Right ventricle myocardium inferior (tissue), 1 donor: ENCODE measurements at regions not wholly inside any gene's neighbourhood (a gene's known extent, or its start where the extent isn't known, plus 50 kb on each side); places are given as distances from the start of the nearest gene placed in this dataset.
A peak's percentile ranks its signal among the peaks of the same experiment; 100 is the strongest.
"Not testable (repeated sequence)": the region's sequence is repeated elsewhere in the genome, so short reads cannot be mapped to it uniquely, and the experiment has no call there.

ENCODE experiments used
- ATAC-seq: fragments of 200-7000 bp; cut with Tn5 transposase; one replicate; pipeline ENCODE4 v1.9.1; 2020; ENCODE audit warnings: mild to moderate bottlenecking, moderate library complexity
- DNase-seq: peaks from one replicate; pipeline ENCODE4 v3.0.0; 2021; ENCODE audit errors: missing footprints
- intact Hi-C: fragments of 100-400 bp; cut with DNase I; formaldehyde crosslinking; loops from one replicate; pipeline ENCODE4 v1.11.0; 2022
- donor health status: DM: no; HTN: yes; CAD: no; lungs with severe emphysema.

- DNase-seq: no peak
- no peak for ATAC-seq
- intact Hi-C loops: no loop called here
Observed at GRCh38 chr6:131414956-131415355, 158.1 kb upstream of the ARG1 start.

DNA sequence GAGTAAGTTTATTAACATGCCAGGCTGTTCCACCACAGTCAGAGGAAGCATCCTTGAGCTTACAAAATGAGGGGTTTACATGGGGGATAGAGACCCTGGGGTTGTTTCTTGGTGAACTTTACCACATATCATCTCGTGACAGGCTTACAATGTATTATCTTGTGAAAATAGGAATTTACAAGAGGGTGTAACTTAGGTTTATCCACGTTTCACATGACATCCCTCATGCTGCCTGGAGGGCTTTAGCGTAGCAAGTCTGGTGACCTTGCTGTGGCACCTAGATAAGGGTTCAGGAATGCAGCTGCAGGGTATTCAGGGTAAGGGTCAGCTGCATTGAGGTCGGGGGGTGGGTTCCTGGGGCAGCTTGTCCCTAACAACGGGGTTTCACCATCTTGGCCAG lies 154.6 kb upstream of the ARG1 start:
- ATAC-seq (no peak), DNase-seq (no peak)
- intact Hi-C loops: no loop called here

- intact Hi-C loops: no loop called here
- ATAC-seq (no peak), DNase-seq (no peak)
Observed at GRCh38 chr6:131419702-131420101, 153.3 kb upstream of the ARG1 start.

DNA sequence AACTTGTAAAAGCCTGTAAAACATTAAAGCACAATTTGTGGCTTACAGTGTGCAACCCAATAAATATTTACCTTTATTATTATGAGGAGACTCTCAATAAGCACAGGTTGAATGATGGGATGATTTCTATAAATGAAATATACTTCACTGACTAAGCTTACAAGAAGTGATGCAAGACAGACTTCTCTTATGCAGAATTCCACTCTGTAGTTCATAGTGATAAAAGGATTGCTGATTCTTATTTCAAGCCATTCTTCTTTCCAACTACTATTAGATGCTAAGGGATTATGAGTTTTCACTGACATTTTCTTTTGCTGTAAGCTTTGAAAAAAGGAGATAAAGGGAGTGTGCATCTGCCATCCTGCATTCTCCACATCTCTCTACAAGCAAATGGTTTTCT lies 149.0 kb upstream of the ARG1 start:
- intact Hi-C loops: no loop called here
- DNase-seq (no peak), ATAC-seq (no peak)

DNA sequence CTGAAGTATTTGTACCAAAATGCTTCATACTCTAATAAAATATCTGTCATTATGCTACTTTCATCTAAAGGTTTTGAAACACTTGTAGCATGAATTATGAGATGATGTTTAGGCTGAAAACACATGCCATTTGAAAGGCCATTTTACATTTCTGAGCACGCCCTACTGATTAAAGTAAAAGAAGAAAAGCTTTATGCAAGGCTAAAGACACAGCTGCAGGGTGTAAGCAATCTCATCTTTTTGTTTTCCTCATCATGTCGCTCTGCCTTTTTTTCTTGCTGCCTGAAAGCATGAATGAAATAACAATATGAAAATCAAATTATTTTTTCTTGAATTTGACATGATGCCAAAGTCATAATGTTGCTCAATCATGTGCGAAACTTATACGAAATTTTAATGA lies 148.6 kb upstream of the ARG1 start:
- ATAC-seq (no peak), DNase-seq (no peak)
- intact Hi-C loops: no loop called here

GRCh38 chr6:131427434-131428058 lies 145.5 kb upstream of the ARG1 start:
- intact Hi-C loops: no loop called here
- no peak for ATAC-seq

DNA sequence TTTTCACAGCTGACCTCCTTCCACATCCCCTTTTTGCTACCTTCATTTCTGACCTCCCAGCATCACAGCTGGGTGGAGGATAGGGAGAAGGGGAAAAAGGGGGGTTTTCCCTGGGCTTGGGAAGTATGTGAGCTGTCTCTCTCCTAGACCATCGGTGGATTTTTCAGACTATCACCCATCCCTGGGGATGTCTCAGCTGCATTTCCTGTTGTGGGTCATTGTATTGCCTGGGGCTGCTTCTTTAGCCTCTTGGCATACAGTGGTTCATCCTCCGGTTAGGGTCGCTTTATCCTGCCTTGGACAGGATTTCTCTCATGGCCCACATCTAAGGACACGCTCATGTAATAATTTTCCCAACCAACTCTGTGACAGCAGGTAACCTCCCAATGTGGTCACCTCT lies 142.5 kb upstream of the ARG1 start:
- no peak for ATAC-seq
- no peak for DNase-seq
- intact Hi-C loops: no loop called here

More at GRCh38 chr6:131427434-131428058, 145.5 kb upstream of the ARG1 start:
- no peak for DNase-seq

GRCh38 chr6:131431718-131432117 lies 141.3 kb upstream of the ARG1 start:
- intact Hi-C loops: no loop called here
- no peak for DNase-seq
- no peak for ATAC-seq

DNA sequence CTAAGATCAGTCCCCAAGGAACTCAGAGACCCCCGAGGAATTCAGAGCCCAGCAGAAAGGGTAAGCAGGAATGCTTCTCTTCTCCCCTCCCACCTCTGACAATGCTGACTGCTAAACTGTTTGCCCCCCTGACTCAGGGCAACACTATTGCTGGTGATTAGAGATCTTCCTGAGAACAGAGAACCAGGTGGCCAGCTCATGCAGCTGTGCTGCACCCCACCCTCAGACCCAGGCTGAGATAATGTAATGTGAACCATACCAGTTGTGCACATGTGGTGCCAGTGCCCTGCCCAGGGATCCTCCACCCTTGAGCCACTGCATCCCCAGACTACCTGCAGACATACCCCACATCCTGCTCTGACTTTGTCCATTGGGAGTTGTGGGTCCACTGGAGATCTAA lies 139.1 kb upstream of the ARG1 start:
- intact Hi-C loops: no loop called here
- no peak for ATAC-seq
- peak; percentile 25 for DNase-seq

DNA sequence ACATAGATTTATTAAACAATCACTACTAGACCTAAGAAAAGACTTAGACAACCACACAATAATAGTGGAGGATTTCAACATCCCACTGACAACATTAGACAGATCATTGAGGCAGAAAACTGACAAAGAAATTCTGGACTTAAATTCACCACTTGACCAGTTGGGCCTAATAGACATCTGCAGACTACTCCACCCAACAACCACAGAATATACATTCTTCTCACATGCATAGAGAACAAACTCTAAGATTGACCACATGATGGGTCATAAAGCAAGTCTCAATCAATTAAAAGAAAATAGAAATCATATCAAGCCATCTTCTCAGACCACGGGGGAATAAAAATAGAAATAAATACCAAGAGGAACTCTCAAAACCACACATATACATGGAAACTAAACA lies 136.7 kb upstream of the ARG1 start:
- ATAC-seq (no peak), DNase-seq (no peak)
- intact Hi-C loops: no loop called here

GRCh38 chr6:131443014-131443413 lies 130.0 kb upstream of the ARG1 start:
- ATAC-seq: no peak
- intact Hi-C loops: no loop called here
- DNase-seq: no peak

- no peak for DNase-seq
- no peak for ATAC-seq
- intact Hi-C loops: no loop called here
Observed at GRCh38 chr6:131443514-131443913, 129.5 kb upstream of the ARG1 start.

GRCh38 chr6:131445356-131445755 lies 127.7 kb upstream of the ARG1 start:
- ATAC-seq, DNase-seq, intact Hi-C loops: not testable (repeated sequence)

GRCh38 chr6:131450861-131451260 lies 122.2 kb upstream of the ARG1 start:
- intact Hi-C loops: no loop called here
- DNase-seq (no peak), ATAC-seq (no peak)

DNA sequence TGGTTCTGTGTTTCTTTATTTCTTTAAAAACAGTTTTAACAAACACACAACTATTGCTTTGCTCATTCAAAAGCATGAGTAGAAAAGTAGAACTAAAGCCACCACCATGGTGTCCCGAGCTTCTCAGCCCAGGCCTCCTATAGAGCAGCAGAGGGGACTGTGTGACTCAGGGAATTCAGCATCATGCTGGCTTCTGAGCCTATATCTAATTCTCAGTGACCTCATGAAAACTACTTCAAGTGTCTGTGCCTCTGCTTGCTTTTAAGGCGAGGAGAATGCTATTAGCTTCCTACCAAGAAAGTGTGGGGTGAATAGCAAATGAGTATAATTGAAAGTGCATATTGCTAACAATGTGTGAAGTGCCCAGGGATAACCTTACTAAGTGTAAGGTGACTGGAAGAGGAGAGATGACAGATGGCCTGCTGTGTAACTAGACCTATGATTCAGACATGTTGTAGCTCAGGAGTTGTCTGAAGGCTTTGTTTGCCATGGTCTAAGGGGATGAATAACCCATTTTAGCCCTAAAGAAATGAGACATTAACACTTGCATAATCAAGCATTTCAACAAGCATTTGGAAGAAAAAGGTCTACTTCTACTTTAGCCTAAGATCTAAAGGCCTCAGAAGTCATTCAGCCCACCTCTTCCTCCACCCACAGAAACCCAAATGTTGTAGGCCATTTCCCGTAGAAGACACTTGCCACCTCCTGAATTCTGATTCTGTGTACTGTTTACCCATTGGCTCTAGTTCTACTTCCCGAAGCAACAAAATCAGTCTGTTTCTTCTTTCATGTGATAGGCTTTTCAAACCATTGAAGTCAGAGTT lies 121.5 kb upstream of the ARG1 start:
- ATAC-seq: no peak
- DNase-seq: no peak
- intact Hi-C loops: no loop called here

GRCh38 chr6:131453803-131454202 lies 119.2 kb upstream of the ARG1 start:
- DNase-seq (no peak), ATAC-seq (no peak)
- intact Hi-C loops: no loop called here

DNA sequence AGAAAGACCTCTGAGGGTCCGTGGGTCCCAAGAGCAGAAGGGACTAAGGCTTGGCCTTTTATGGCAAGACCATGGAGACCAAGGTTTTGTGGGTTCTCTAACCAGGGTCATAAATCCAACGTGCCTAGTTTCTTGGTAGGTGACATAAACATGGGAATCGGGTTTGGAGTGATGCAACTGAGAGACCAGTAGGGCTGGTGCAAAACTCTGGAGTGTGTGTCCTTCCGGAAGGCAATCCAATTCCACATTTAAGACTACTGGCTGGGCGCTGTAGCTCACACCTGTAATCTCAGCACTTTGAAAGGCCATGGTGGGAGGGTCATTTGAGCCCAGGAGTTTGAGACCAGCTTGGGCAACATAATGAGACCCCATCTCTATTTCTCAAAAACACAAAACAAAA lies 116.5 kb upstream of the ARG1 start:
- ATAC-seq: no peak
- intact Hi-C loops: no loop called here
- no peak for DNase-seq

DNA sequence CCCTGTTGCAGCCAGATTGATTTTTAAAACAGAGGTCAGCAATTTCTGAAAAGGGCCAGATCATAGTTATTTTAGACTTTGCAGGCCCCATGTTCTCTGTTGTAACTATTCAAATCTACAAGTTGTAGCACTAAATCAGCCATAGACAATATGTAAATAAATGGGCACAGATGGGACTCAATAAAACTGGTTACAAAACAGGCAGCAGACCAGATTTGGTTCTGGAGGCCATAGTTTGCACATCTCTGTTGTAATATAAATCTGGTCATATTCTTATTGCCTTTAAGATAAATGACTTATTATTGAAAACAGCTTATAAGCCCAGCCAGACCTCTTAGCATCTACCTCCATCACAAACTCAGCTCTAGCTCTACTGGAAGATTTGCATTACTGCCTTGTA lies 114.0 kb upstream of the ARG1 start:
- intact Hi-C loops: no loop called here
- ATAC-seq (no peak), DNase-seq (no peak)

DNA sequence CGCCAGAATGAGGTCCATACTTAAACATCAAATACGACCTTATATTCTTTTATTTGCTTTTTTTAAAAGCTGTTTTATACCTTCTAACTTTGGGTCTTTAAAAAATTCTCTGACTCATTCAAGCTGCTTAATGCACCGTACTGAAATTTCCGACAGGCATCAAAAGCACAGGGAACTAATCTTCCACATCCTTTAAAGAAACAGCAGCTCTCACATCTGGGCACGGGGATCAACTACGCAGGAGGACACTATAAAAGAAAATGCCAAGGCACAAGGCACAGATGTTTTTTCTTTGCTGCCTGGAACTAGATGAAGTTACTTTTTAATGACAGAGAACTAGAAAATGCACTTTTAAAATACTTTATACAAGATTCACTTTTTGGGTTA lies 112.4 kb upstream of the ARG1 start:
- intact Hi-C loops: no loop called here
- DNase-seq (no peak), ATAC-seq (no peak)

GRCh38 chr6:131469130-131469529 lies 103.9 kb upstream of the ARG1 start:
- intact Hi-C loops: no loop called here
- DNase-seq: no peak
- ATAC-seq: no peak

DNA sequence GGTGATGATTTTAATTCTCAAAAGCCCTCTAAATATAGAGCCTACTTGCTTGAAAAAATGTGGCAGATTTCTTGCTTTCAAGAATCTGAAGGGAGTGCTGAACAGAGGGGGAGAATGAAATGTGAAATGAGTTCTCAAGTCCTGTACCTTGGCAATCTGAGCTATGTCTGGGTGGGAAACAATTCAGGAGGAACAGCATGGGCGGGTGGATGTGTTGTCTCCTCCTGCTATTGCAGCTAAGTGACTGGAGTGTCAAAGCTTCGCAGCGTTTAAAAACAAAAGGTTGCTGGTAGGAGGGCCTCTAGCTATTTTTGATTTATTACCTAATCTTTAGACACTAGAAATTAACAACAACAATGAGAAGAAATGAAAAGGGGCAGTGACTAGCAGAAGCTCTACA lies 102.5 kb upstream of the ARG1 start:
- intact Hi-C loops: no loop called here
- DNase-seq: no peak
- no peak for ATAC-seq
